ENCODE measurements at regions not wholly inside any gene's neighbourhood (a gene's known extent, or its start where the extent isn't known, plus 50 kb on each side); places are given as distances from the start of the nearest gene placed in this dataset.

DNA sequence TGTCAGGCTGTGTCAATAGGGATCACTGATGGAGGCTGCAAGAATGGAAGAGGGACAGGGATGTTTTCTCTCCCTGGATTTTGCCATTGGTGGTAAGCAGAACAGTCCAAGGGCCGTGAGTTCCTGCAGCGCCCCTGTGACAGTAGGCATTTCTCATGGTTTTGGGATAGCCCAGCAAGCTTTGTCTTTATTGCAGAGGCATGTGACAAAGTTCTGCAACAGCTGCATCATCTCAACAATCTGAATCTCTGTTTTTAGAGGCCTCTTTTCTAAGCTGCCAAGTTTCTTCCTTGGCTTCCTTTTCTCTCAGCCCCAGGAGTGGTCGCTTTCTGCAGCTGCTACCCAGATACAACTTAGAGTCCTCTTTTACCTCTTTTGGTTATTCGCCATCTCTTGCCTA is 95.7 kb upstream of the TSHZ3 start:
- Histone ChIP-seq H2BK12ac (ENCODE audit: low read depth, low read length) (no peak overlapping the region), H3K27me3 (replicated peaks in 1 of 4; ENCODE audit: control insufficient read depth in 3 of 4, extremely low read depth in 1 of 4, insufficient read depth in 3 of 4, low read length in 3 of 4) (no peaks in the 10 kb centered on the region), H3K14ac (ENCODE audit: insufficient read length) (no peak overlapping the region), H3K23ac (ENCODE audit: insufficient read length) (no peak overlapping the region), H3K9me3 (ENCODE audit: insufficient read depth in 2 of 2, low read depth in 1 of 2, low read length in 1 of 2) (0 out of 4 replicates have a peak, but pooled peaks cover 4 to 8% of the 10 kb centered on the region in 2 experiments), H2BK20ac (ENCODE audit: low read length) (no peak overlapping the region), H3K79me2 (ENCODE audit: control insufficient read depth in 1 of 2, insufficient read depth in 2 of 2, low read length in 2 of 2) (no peaks in the 10 kb centered on the region), H3K23me2 (ENCODE audit: low read depth, low read length) (no peaks in the 10 kb centered on the region), H3K4me2 (ENCODE audit: insufficient read depth in 1 of 2, low read depth in 2 of 2, low read length in 2 of 2) (no peak overlapping the region), H4K8ac (ENCODE audit: extremely low read depth, insufficient read depth, low read length) (no peak overlapping the region), H2AFZ (ENCODE audit: low read length) (no peak overlapping the region), H2BK5ac (ENCODE audit: low read depth, low read length) (no peak overlapping the region), H3K27ac (ENCODE audit: low read depth, low read length) (no peak overlapping the region), H2BK120ac (replicated peaks; ENCODE audit: low read depth, low read length) (no peak overlapping the region), H4K20me1 (replicated peaks in 1 of 2; ENCODE audit: control insufficient read depth in 1 of 2, insufficient read depth in 2 of 2, low read length in 2 of 2) (no peaks in the 10 kb centered on the region), H4K5ac (ENCODE audit: insufficient read length, low read depth, low read length) (no peak overlapping the region), H3K18ac (ENCODE audit: extremely low read depth, low read length) (no peak overlapping the region), H2AK5ac (ENCODE audit: low read depth, low read length) (no peak overlapping the region), H3K56ac (replicated peaks; ENCODE audit: insufficient read length, low read depth, low read length) (no peak overlapping the region), H3K4me1 (replicated peaks in 1 of 4; ENCODE audit: control insufficient read depth in 3 of 4, insufficient read depth in 4 of 4, low read length in 3 of 4) (no peaks in the 10 kb centered on the region), H3K4ac (replicated peaks; ENCODE audit: insufficient read length, low read depth, low read length) (no peak overlapping the region), H3K36me3 (ENCODE audit: control insufficient read depth in 2 of 4, insufficient read depth in 4 of 4, low read length in 3 of 4) (no peaks in the 10 kb centered on the region), H3K79me1 (ENCODE audit: low read depth, low read length) (no peaks in the 10 kb centered on the region), H2BK15ac (ENCODE audit: low read length) (no peak overlapping the region), H3K4me3 (ENCODE audit: extremely low read depth in 1 of 4, insufficient read depth in 2 of 4, low read depth in 3 of 4, low read length in 4 of 4) (no peak overlapping the region), H3K9ac (replicated peaks in 1 of 4; ENCODE audit: extremely low read depth in 1 of 4, low read depth in 3 of 4, low read length in 3 of 4) (no peak overlapping the region; a peak in 1 of 7 replicates), H4K91ac (replicated peaks; ENCODE audit: insufficient read length, low read length) (no peak overlapping the region)
- TF ChIP-seq CREB1 (IDR thresholded peaks at IDR 0.05) (no peak), TBP (IDR thresholded peaks at IDR 0.05; ENCODE audit: low read depth, low read length) (no peak), JUND (IDR thresholded peaks at IDR 0.05; ENCODE audit: low read length) (no peak), TCF12 (IDR thresholded peaks at IDR 0.05; ENCODE audit: low read depth, low read length) (no peak), EP300 (IDR thresholded peaks at IDR 0.05; ENCODE audit: borderline replicate concordance in 1 of 2, low read depth in 2 of 2, low read length in 2 of 2) (no peak), ZNF274 (IDR thresholded peaks at IDR 0.05; ENCODE audit: borderline replicate concordance, extremely low read depth, low read length) (no peak), ASH2L (IDR thresholded peaks at IDR 0.05; ENCODE audit: low read length) (no peak), SIRT6 (IDR thresholded peaks at IDR 0.05; ENCODE audit: low read length) (no peak), POU5F1 (IDR thresholded peaks at IDR 0.05; ENCODE audit: low read depth, low read length) (no peak), SRF (IDR thresholded peaks at IDR 0.05; ENCODE audit: low read depth, low read length) (no peak), FOSL1 (IDR thresholded peaks at IDR 0.05; ENCODE audit: insufficient read depth, low read depth, low read length) (no peak)
- WGBS, 2 experiments (ENCODE audit: extremely low coverage in 1 of 2, insufficient coverage in 1 of 2, insufficient read length in 1 of 2, insufficient replicate concordance in 2 of 2, low coverage in 1 of 2, low lambda C conversion rate in 2 of 2, missing lambda C conversion rate in 1 of 2) = 88% methylated on average over 4 of the region's 4 CpGs; no CpG with 5 or more reads in 1 of the 2 experiments
- DNase-seq (ENCODE audit: low read depth in 1 of 2, low spot score in 2 of 2) (no peak), FAIRE-seq (no peak)
- POLR2A ChIA-PET (ENCODE audit: partially characterized antibody) = interaction anchor here (1.6 kb wide), 1 partner anchor 25 kb away, joined by 5 read pairs; no protein-coding TSS in a partner anchor
- CTCF ChIA-PET (ENCODE audit: partially characterized antibody) = interaction anchor here (1.1 kb wide), 1 partner anchor 763 kb away, joined by 3 read pairs; no protein-coding TSS in a partner anchor
